Right lobe of liver (tissue), 6 donors: ENCODE measurements at regions not wholly inside any gene's neighbourhood (a gene's known extent, or its start where the extent isn't known, plus 50 kb on each side); places are given as distances from the start of the nearest gene placed in this dataset.

Experiments
- ATAC-seq, 4 donors: fragments of 200-7000 bp; cut with Tn5 transposase; one replicate each; pipeline ENCODE4 v1.9.1; 2020; ENCODE audit warnings: mild to moderate bottlenecking in 4 of 4, moderate library complexity in 4 of 4
- DNase-seq, 3 donors: peaks; one replicate each; pipeline ENCODE4 v3.0.0-alpha.2; 2020
- H3K27ac ChIP-seq, 3 donors: fragments of 200-600 bp; one replicate each; pipeline ENCODE4 v1.8.0; 2022
- H3K27me3 ChIP-seq, 2 donors: fragments of 200-600 bp; one replicate each; pipeline ENCODE4 v1.8.0; 2022
- H3K36me3 ChIP-seq, 4 donors: fragments of 200-600 bp; sonication (generic) in 1 of 4; one replicate each; pipeline versions ENCODE4 v1.5.1 to v1.8.0; 2017 to 2022; ENCODE audit warnings: control low read depth in 1 of 4
- H3K4me1 ChIP-seq, 4 donors: fragments of 200-600 bp; sonication (generic) in 1 of 4; one replicate each; pipeline versions ENCODE4 v1.5.1 to v1.8.0; 2017 to 2022; ENCODE audit warnings: control low read depth in 1 of 4
- H3K4me3 ChIP-seq, 3 donors: fragments of 200-600 bp; one replicate each; pipeline ENCODE4 v1.8.0; 2022
- H3K9me3 ChIP-seq, 4 donors: fragments of 200-600 bp; sonication (generic) in 1 of 4; one replicate each; pipeline versions ENCODE4 v1.5.1 to v1.8.0; 2017 to 2022; ENCODE audit warnings: control low read depth in 1 of 4
- POLR2A ChIP-seq: fragments of 450-650 bp; IDR thresholded peaks from one replicate; pipeline ENCODE4 v1.6.1; 2017; ENCODE audit warnings: antibody characterized with exemption, mild to moderate bottlenecking
- WGBS: methylation state at CpG from one replicate; pipeline ENCODE4 v1.1.6; 2018; ENCODE audit warnings: low coverage, low lambda C conversion rate; ENCODE audit not compliant: insufficient coverage; ENCODE audit errors: missing lambda C conversion rate; 5-methylcytosine and 5-hydroxymethylcytosine counted together
- intact Hi-C, 2 donors: fragments of 100-400 bp; cut with DNase I; formaldehyde crosslinking; loops; one replicate each; pipeline versions ENCODE4 v1.11.2 to v1.14.1; 2022
- TF ChIP-seq, protein P1 (sequence below), 4 donors: fragments of 200-600 bp in 3 of 4; fragments of 450-650 bp in 1 of 4; IDR thresholded peaks; one replicate each; pipeline versions ENCODE4 v1.5.1 to v1.8.0; 2016 to 2022; ENCODE audit warnings: antibody characterized with exemption in 4 of 4, mild to moderate bottlenecking in 2 of 4
- donor health status: DM: no; HTN: yes; CAD: no.
- donor health status: DM: no; HTN: no; CAD: no.
- donor health status: DM: no; HTN: no; CAD: no.
- donor health status: DM: no; HTN: yes; CAD: no.
- donor health status: DM: no; HTN: yes; CAD: no.

DNA sequence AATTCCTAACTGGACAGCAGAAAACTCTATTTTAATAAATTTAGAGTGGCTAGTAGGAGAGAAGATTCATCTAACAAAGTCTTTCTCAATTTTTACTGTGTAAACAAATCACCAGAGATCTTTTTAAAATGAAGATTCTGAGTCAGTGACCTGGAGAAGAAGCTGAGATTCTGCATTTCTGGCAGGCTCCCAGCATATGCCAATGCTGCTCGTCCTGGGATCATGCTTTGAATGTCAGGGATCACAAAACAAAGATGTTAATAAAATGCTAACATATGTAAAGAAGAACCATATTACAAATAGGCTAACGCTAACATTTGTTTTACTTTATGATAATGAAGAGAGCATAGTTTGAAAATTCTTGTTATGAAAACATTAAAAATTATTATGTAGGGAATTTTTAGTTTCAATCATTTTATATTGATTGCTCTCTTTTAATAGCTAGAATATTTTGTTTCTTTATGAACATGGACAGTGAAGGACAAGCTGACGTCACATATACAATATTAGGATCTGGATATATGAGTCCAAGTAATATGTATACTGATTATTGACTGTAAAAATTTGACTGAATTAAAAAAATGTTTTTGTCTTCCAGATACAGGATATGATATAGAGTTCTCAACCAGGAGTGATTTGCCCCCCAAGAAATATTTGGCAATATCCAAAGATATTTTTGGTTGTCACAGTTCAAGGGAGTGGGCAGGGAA lies 160.8 kb upstream of the GPR149 start:
- no peak for DNase-seq
- ATAC-seq = no peak
- intact Hi-C loops = no loop called here
- 37% methylated on average over 3 of the region's 3 CpGs for WGBS
- H3K4me1 ChIP-seq = no peaks in the 10 kb centered on the region
- H3K36me3 ChIP-seq = no peaks in the 10 kb centered on the region
- TF ChIP-seq, protein P1, sequence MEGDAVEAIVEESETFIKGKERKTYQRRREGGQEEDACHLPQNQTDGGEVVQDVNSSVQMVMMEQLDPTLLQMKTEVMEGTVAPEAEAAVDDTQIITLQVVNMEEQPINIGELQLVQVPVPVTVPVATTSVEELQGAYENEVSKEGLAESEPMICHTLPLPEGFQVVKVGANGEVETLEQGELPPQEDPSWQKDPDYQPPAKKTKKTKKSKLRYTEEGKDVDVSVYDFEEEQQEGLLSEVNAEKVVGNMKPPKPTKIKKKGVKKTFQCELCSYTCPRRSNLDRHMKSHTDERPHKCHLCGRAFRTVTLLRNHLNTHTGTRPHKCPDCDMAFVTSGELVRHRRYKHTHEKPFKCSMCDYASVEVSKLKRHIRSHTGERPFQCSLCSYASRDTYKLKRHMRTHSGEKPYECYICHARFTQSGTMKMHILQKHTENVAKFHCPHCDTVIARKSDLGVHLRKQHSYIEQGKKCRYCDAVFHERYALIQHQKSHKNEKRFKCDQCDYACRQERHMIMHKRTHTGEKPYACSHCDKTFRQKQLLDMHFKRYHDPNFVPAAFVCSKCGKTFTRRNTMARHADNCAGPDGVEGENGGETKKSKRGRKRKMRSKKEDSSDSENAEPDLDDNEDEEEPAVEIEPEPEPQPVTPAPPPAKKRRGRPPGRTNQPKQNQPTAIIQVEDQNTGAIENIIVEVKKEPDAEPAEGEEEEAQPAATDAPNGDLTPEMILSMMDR (IDR thresholded peaks at IDR 0.05) = no peak
- no peak for TF ChIP-seq POLR2A
- H3K27me3 ChIP-seq = no peaks in the 10 kb centered on the region
- no peaks in the 10 kb centered on the region for H3K9me3 ChIP-seq
- no peak overlapping the region for H3K4me3 ChIP-seq
- no peak overlapping the region for H3K27ac ChIP-seq

DNA sequence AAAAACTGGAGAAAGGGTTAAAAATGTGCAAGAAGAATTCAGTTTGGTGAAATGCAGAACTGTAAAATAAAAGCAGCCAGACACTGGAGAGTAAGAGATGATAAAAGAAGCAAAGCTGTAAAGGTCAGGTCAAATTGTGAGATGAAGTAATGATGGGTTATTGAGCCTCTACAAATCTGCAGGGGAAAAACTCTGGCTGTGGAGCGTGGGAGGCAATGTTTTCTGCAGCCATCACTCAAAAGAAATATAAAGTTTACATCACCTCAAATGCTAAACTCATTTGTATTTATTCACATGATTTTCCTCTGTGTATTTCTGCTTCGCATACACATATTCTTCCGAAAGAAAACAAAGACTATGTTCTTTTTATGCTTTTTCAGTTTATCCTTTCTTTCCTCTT lies 158.8 kb upstream of the GPR149 start:
- Histone ChIP-seq H3K36me3 (no peaks in the 10 kb centered on the region), H3K27me3 (no peaks in the 10 kb centered on the region), H3K27ac (no peak overlapping the region), H3K4me3 (no peak overlapping the region), H3K4me1 (no peaks in the 10 kb centered on the region), H3K9me3 (no peaks in the 10 kb centered on the region)
- DNase-seq = no peak
- WGBS = 63% methylated on average over 3 of the region's 3 CpGs
- no peak for ATAC-seq
- TF ChIP-seq POLR2A = no peak
- TF ChIP-seq, protein P1 (IDR thresholded peaks at IDR 0.05) = no peak
- intact Hi-C loops = no loop called here

DNA sequence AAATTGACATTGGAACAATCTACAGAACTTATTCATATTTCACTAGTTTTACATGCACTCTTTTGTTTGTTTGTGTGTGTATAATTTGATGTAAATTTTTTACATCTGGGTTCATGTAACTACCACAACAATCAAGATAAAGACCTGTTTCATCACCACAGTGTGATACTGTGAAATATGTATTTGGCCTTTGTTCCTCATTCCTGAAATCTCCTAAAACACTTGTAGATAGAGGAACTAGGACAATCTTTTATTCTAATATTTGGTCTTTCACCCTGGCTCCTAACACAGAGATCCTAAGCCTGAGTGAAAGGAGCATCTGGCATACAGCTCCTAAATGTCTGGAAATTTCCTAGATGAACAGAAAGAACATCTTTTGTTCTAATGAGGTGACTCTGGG lies 155.0 kb upstream of the GPR149 start:
- H3K4me3 ChIP-seq = no peak overlapping the region
- no peaks in the 10 kb centered on the region for H3K27me3 ChIP-seq
- ATAC-seq = no peak
- H3K4me1 ChIP-seq = no peaks in the 10 kb centered on the region
- DNase-seq = no peak
- no peaks in the 10 kb centered on the region for H3K9me3 ChIP-seq
- H3K27ac ChIP-seq = no peak overlapping the region
- intact Hi-C loops = no loop called here
- H3K36me3 ChIP-seq = no peaks in the 10 kb centered on the region
- TF ChIP-seq, protein P1 (IDR thresholded peaks at IDR 0.05) = no peak
- no peak for TF ChIP-seq POLR2A

DNA sequence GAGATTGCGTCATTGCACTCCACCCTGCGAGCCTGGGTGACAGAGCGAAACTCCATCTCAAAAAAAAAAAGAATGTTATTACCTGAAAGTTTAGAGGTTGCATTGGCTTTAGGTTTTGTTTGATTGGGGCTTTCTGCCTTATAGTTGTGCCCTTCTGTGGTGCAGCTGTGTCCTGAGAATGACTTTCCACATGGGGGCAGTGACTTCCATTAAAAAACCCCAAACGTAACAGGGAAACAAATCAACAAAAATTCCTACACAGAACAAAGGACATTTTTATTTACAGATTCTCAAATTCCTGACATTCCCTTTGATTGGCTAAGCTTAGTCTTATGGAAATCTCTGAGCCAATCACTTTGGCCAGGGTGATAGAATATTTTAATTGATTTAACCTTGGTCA lies 154.1 kb upstream of the GPR149 start:
- intact Hi-C loops = no loop called here
- 64% methylated on average over 4 of the region's 4 CpGs for WGBS

More for the DNA sequence above, 154.1 kb upstream of the GPR149 start:
- ATAC-seq (no peak), DNase-seq (no peak)
- Histone ChIP-seq H3K9me3 (no peaks in the 10 kb centered on the region), H3K4me1 (no peaks in the 10 kb centered on the region), H3K4me3 (no peak overlapping the region), H3K27ac (no peak overlapping the region), H3K36me3 (no peaks in the 10 kb centered on the region), H3K27me3 (no peaks in the 10 kb centered on the region)
- TF ChIP-seq, protein P1 (IDR thresholded peaks at IDR 0.05) = no peak
- no peak for TF ChIP-seq POLR2A
